ENCODE measurements at regions not wholly inside any gene's neighbourhood (a gene's known extent, or its start where the extent isn't known, plus 50 kb on each side); places are given as distances from the start of the nearest gene placed in this dataset.
"Not testable (repeated sequence)": the region's sequence is repeated elsewhere in the genome, so short reads cannot be mapped to it uniquely, and the experiment has no call there.

GRCh38 chr10:62692085-62692484, 112.4 kb upstream of the ADO start:
- 31 to 36% methylated on average over 4 to 5 of the region's 5 CpGs for WGBS, 2 donors
- no peak overlapping the region for H3K27ac ChIP-seq
- intact Hi-C loops (cut with DNase I), result no loop called here
- no peaks in the 10 kb centered on the region for H3K9me3 ChIP-seq
- DNase-seq (no peak), ATAC-seq (no peak)
- TF ChIP-seq POLR2A (IDR thresholded peaks at IDR 0.05) (no peak), CTCF (IDR thresholded peaks at IDR 0.05) (no peak)
- H3K4me1 ChIP-seq, result no peaks in the 10 kb centered on the region
- no peak overlapping the region for H3K4me3 ChIP-seq
- no peaks in the 10 kb centered on the region for H3K27me3 ChIP-seq
- H3K36me3 ChIP-seq (replicated peaks in 1 of 2; ENCODE audit: insufficient read depth in 1 of 2, low read depth in 2 of 2), result no peaks in the 10 kb centered on the region

- no peaks in the 10 kb centered on the region for H3K9me3 ChIP-seq
- no peak overlapping the region for H3K4me3 ChIP-seq
- no peaks in the 10 kb centered on the region for H3K4me1 ChIP-seq
- H3K36me3 ChIP-seq (replicated peaks in 1 of 2; ENCODE audit: insufficient read depth in 1 of 2, low read depth in 2 of 2), result no peaks in the 10 kb centered on the region
- H3K27ac ChIP-seq, result no peak overlapping the region
- no peaks in the 10 kb centered on the region for H3K27me3 ChIP-seq
- WGBS, 2 donors, result 45 to 59% methylated on average over 2 of the region's 2 CpGs
- intact Hi-C loops (cut with DNase I), result no loop called here
- TF ChIP-seq CTCF (IDR thresholded peaks at IDR 0.05) (no peak), POLR2A (IDR thresholded peaks at IDR 0.05) (no peak)
- DNase-seq (no peak), ATAC-seq (no peak)
Measured at GRCh38 chr10:62693306-62693705, 111.2 kb upstream of the ADO start.

GRCh38 chr10:62694537-62695126, 109.9 kb upstream of the ADO start:
- no peak for ATAC-seq
- 39 to 44% methylated on average over 3 of the region's 3 CpGs for WGBS, 2 donors
- intact Hi-C loops (cut with DNase I), result no loop called here

GRCh38 chr10:62696798-62697197, 107.7 kb upstream of the ADO start:
- 48 to 67% methylated on average over 2 of the region's 2 CpGs for whole genome bisulfite sequencing, 2 donors
- H3K36me3 ChIP-seq (replicated peaks in 1 of 2; ENCODE audit: insufficient read depth in 1 of 2, low read depth in 2 of 2), result no peaks in the 10 kb centered on the region
- no peak for TF ChIP-seq CTCF (IDR thresholded peaks at IDR 0.05)
- no peak for TF ChIP-seq POLR2A (IDR thresholded peaks at IDR 0.05)
- no peaks in the 10 kb centered on the region for H3K27me3 ChIP-seq
- intact Hi-C loops (cut with DNase I), result no loop called here
- no peak for DNase-seq
- H3K27ac ChIP-seq, result no peak overlapping the region
- no peaks in the 10 kb centered on the region for H3K9me3 ChIP-seq
- no peaks in the 10 kb centered on the region for H3K4me1 ChIP-seq
- H3K4me3 ChIP-seq, result no peak overlapping the region
- no peak for ATAC-seq

More at GRCh38 chr10:62694537-62695126, 109.9 kb upstream of the ADO start:
- no peaks in the 10 kb centered on the region for H3K4me1 ChIP-seq
- H3K9me3 ChIP-seq, result no peaks in the 10 kb centered on the region
- no peaks in the 10 kb centered on the region for H3K27me3 ChIP-seq
- no peak overlapping the region for H3K4me3 ChIP-seq
- no peak overlapping the region for H3K27ac ChIP-seq
- H3K36me3 ChIP-seq (replicated peaks in 1 of 2; ENCODE audit: insufficient read depth in 1 of 2, low read depth in 2 of 2), result no peaks in the 10 kb centered on the region
- no peak for DNase-seq
- TF ChIP-seq POLR2A (IDR thresholded peaks at IDR 0.05), result no peak
- no peak for TF ChIP-seq CTCF (IDR thresholded peaks at IDR 0.05)

GRCh38 chr10:62699148-62699547, 105.4 kb upstream of the ADO start:
- no peak for DNase-seq
- Histone ChIP-seq H3K9me3 (no peaks in the 10 kb centered on the region), H3K27ac (no peak overlapping the region), H3K36me3 (replicated peaks in 1 of 2; ENCODE audit: insufficient read depth in 1 of 2, low read depth in 2 of 2) (no peaks in the 10 kb centered on the region), H3K4me3 (no peak overlapping the region), H3K4me1 (no peaks in the 10 kb centered on the region), H3K27me3 (no peaks in the 10 kb centered on the region)
- TF ChIP-seq POLR2A (IDR thresholded peaks at IDR 0.05), result no peak
- TF ChIP-seq CTCF (IDR thresholded peaks at IDR 0.05), result no peak
- intact Hi-C loops (cut with DNase I), result no loop called here
- no peak for ATAC-seq

GRCh38 chr10:62704121-62704520, 100.4 kb upstream of the ADO start:
- H3K4me1 ChIP-seq; ATAC-seq; H3K27ac ChIP-seq; H3K27me3 ChIP-seq; H3K9me3 ChIP-seq; intact Hi-C loops (cut with DNase I); H3K4me3 ChIP-seq; DNase-seq; H3K36me3 ChIP-seq (replicated peaks in 1 of 2; ENCODE audit: insufficient read depth in 1 of 2, low read depth in 2 of 2): not testable (repeated sequence)
- WGBS, 2 donors, result 81 to 88% methylated on average over 3 of the region's 3 CpGs

Data from body of pancreas (tissue), 4 donors.